Effector memory CD4-positive, alpha-beta T cell (primary cell): ENCODE measurements at regions not wholly inside any gene's neighbourhood (a gene's known extent, or its start where the extent isn't known, plus 50 kb on each side); places are given as distances from the start of the nearest gene placed in this dataset.

Experiments
- DNase-seq, 3 donors: peaks; one replicate each; pipeline ENCODE4 v3.0.0-alpha.2; 2020
- H3K27ac ChIP-seq: 2 replicates; pipeline ENCODE4 v1.7.0; 2013; ENCODE audit warnings: mild to moderate bottlenecking, low read length, moderate library complexity; ENCODE audit not compliant: insufficient read depth, poor library complexity, severe bottlenecking
- H3K27me3 ChIP-seq: replicated peaks from 2 replicates; pipeline ENCODE4 v1.7.0; 2013; ENCODE audit warnings: mild to moderate bottlenecking, low read length; ENCODE audit not compliant: insufficient read depth, control insufficient read depth, poor library complexity, severe bottlenecking
- H3K36me3 ChIP-seq: 2 replicates; pipeline ENCODE4 v1.7.0; 2013; ENCODE audit warnings: mild to moderate bottlenecking, low read length, moderate library complexity; ENCODE audit not compliant: control insufficient read depth, insufficient read depth
- H3K4me1 ChIP-seq: 2 replicates; pipeline ENCODE4 v1.7.0; 2013; ENCODE audit warnings: low read length, mild to moderate bottlenecking; ENCODE audit not compliant: control insufficient read depth, insufficient read depth, poor library complexity, severe bottlenecking
- H3K4me3 ChIP-seq: 2 replicates; pipeline ENCODE4 v1.7.0; 2013; ENCODE audit warnings: low read length, low read depth, mild to moderate bottlenecking; ENCODE audit not compliant: insufficient read depth, poor library complexity, severe bottlenecking
- H3K9me3 ChIP-seq: 2 replicates; pipeline ENCODE4 v1.7.0; 2013; ENCODE audit warnings: mild to moderate bottlenecking, low read length, moderate library complexity; ENCODE audit not compliant: control insufficient read depth

- Histone ChIP-seq H3K4me3 (no peak overlapping the region), H3K36me3 (no peaks in the 10 kb centered on the region), H3K27ac (no peak overlapping the region), H3K9me3 (no peaks in the 10 kb centered on the region), H3K27me3 (no peaks in the 10 kb centered on the region), H3K4me1 (no peaks in the 10 kb centered on the region)
- DNase-seq = no peak
These were observed 218.0 kb upstream of the GALNT2 start for GRCh38 chr1:229848752-229849677.

- H3K4me3 ChIP-seq = no peak overlapping the region
- H3K27me3 ChIP-seq = no peaks in the 10 kb centered on the region
- DNase-seq = no peak
- no peak overlapping the region for H3K27ac ChIP-seq
- H3K4me1 ChIP-seq = no peaks in the 10 kb centered on the region
- no peaks in the 10 kb centered on the region for H3K9me3 ChIP-seq
- H3K36me3 ChIP-seq = no peaks in the 10 kb centered on the region
These were observed 215.5 kb upstream of the GALNT2 start for GRCh38 chr1:229851511-229851910.

GRCh38 chr1:229853751-229854150 lies 213.3 kb upstream of the GALNT2 start:
- H3K4me1 ChIP-seq = no peaks in the 10 kb centered on the region
- H3K4me3 ChIP-seq = no peak overlapping the region
- no peak for DNase-seq
- H3K27me3 ChIP-seq = no peaks in the 10 kb centered on the region
- H3K27ac ChIP-seq = no peak overlapping the region
- H3K36me3 ChIP-seq = no peaks in the 10 kb centered on the region
- H3K9me3 ChIP-seq = no peaks in the 10 kb centered on the region

GRCh38 chr1:229854620-229855019 lies 212.4 kb upstream of the GALNT2 start:
- Histone ChIP-seq H3K4me1 (no peaks in the 10 kb centered on the region), H3K9me3 (no peaks in the 10 kb centered on the region), H3K4me3 (no peak overlapping the region), H3K36me3 (no peaks in the 10 kb centered on the region), H3K27ac (no peak overlapping the region), H3K27me3 (no peaks in the 10 kb centered on the region)
- DNase-seq = no peak

GRCh38 chr1:229856009-229856650 lies 210.9 kb upstream of the GALNT2 start:
- no peaks in the 10 kb centered on the region for H3K27me3 ChIP-seq
- H3K36me3 ChIP-seq = no peaks in the 10 kb centered on the region
- H3K27ac ChIP-seq = no peak overlapping the region
- peak overlapping the region; percentile 34 for H3K4me3 ChIP-seq
- H3K4me1 ChIP-seq = no peaks in the 10 kb centered on the region
- DNase-seq = no peak
- H3K9me3 ChIP-seq = no peaks in the 10 kb centered on the region

GRCh38 chr1:229857585-229857984 lies 209.5 kb upstream of the GALNT2 start:
- Histone ChIP-seq H3K9me3 (no peaks in the 10 kb centered on the region), H3K27ac (no peak overlapping the region), H3K36me3 (no peaks in the 10 kb centered on the region), H3K4me1 (no peaks in the 10 kb centered on the region), H3K4me3 (no peak overlapping the region), H3K27me3 (no peaks in the 10 kb centered on the region)
- no peak for DNase-seq

- Histone ChIP-seq H3K27me3 (no peaks in the 10 kb centered on the region), H3K27ac (no peak overlapping the region), H3K4me1 (no peaks in the 10 kb centered on the region), H3K36me3 (no peaks in the 10 kb centered on the region), H3K4me3 (no peak overlapping the region), H3K9me3 (no peaks in the 10 kb centered on the region)
- no peak for DNase-seq
These were observed 208.0 kb upstream of the GALNT2 start for GRCh38 chr1:229859026-229859425.

GRCh38 chr1:229860926-229861325 lies 206.1 kb upstream of the GALNT2 start:
- Histone ChIP-seq H3K4me3 (no peak overlapping the region), H3K9me3 (no peaks in the 10 kb centered on the region), H3K36me3 (no peaks in the 10 kb centered on the region), H3K27ac (no peak overlapping the region), H3K27me3 (no peaks in the 10 kb centered on the region), H3K4me1 (no peaks in the 10 kb centered on the region)
- DNase-seq = no peak

GRCh38 chr1:229862017-229862774 lies 204.8 kb upstream of the GALNT2 start:
- H3K36me3 ChIP-seq = no peaks in the 10 kb centered on the region
- no peak overlapping the region for H3K27ac ChIP-seq
- H3K4me1 ChIP-seq = no peaks in the 10 kb centered on the region
- no peak for DNase-seq
- no peaks in the 10 kb centered on the region for H3K27me3 ChIP-seq
- H3K4me3 ChIP-seq = no peak overlapping the region
- no peaks in the 10 kb centered on the region for H3K9me3 ChIP-seq
